ENCODE measurements at regions not wholly inside any gene's neighbourhood (a gene's known extent, or its start where the extent isn't known, plus 50 kb on each side); places are given as distances from the start of the nearest gene placed in this dataset.

- TF ChIP-seq CTCF (IDR thresholded peaks at IDR 0.05 in 2 of 3, conservative IDR thresholded peaks at IDR 0.05 in 1 of 3; ENCODE audit: borderline replicate concordance in 1 of 3, insufficient read depth in 1 of 3, low read depth in 2 of 3, low read length in 2 of 3) (no peak), MAX (IDR thresholded peaks at IDR 0.05) (no peak), EZH2 (IDR thresholded peaks at IDR 0.05) (no peak), POLR2AphosphoS5 (IDR thresholded peaks at IDR 0.05; ENCODE audit: low read depth, low read length) (no peak), POLR2A (IDR thresholded peaks at IDR 0.05; ENCODE audit: borderline replicate concordance, extremely low read depth, insufficient read depth, insufficient read length) (no peak), SP1 (IDR thresholded peaks at IDR 0.05; ENCODE audit: low read depth) (no peak), EGR1 (IDR thresholded peaks at IDR 0.05; ENCODE audit: low read depth) (no peak)
Observed at GRCh38 chr7:145729691-145730090, 386.9 kb upstream of the CNTNAP2 start.

All from HCT116 (cell line).